HFFc6 (cell line): ENCODE measurements at regions not wholly inside any gene's neighbourhood (a gene's known extent, or its start where the extent isn't known, plus 50 kb on each side); places are given as distances from the start of the nearest gene placed in this dataset.
A peak's percentile ranks its signal among the peaks of the same experiment; 100 is the strongest.

Experiments
- DNase-seq: peaks from one replicate; pipeline ENCODE4 v3.0.0-alpha.2; 2018
- H3K27ac Mint-ChIP-seq: 2 replicates; pipeline ENCODE4 v1.8.0; 2020; ENCODE audit warnings: mild to moderate bottlenecking, mixed read lengths
- H3K27me3 Mint-ChIP-seq: 2 replicates; pipeline ENCODE4 v1.8.0; 2021; ENCODE audit warnings: mild to moderate bottlenecking, moderate library complexity, mixed read lengths; ENCODE audit not compliant: insufficient read depth
- H3K36me3 Mint-ChIP-seq: 2 replicates; pipeline ENCODE4 v1.8.0; 2021; ENCODE audit warnings: low read depth, mixed read lengths
- H3K4me1 Mint-ChIP-seq: 2 replicates; pipeline ENCODE4 v1.8.0; 2020; ENCODE audit warnings: low read depth, mixed read lengths
- H3K4me3 Mint-ChIP-seq: 2 replicates; pipeline ENCODE4 v1.8.0; 2020; ENCODE audit warnings: mild to moderate bottlenecking, moderate library complexity, mixed read lengths
- H3K9me3 Mint-ChIP-seq: 2 replicates; pipeline ENCODE4 v1.8.0; 2020; ENCODE audit warnings: mild to moderate bottlenecking, mixed read lengths
- CTCF ChIP-seq: fragments of 200-600 bp; sonication (generic); IDR thresholded peaks from 2 replicates; pipeline ENCODE4 v1.5.0; 2021; ENCODE audit warnings: antibody characterized with exemption, mild to moderate bottlenecking

GRCh38 chr5:135269931-135270421 is 129.1 kb downstream of the MACROH2A1 start:
- Mint-ChIP-seq H3K36me3 (no peaks in the 10 kb centered on the region), H3K9me3 (no peaks in the 10 kb centered on the region), H3K27me3 (peaks cover 2% of the 10 kb centered on the region; the same call in 1 of the 2 replicates), H3K4me1 (peaks cover 96% of the 10 kb centered on the region), H3K4me3 (peak overlapping the region; percentile 83), H3K27ac (peak overlapping the region; percentile 99)
- DNase-seq: peak; percentile 94
- no peak for TF ChIP-seq CTCF

DNA sequence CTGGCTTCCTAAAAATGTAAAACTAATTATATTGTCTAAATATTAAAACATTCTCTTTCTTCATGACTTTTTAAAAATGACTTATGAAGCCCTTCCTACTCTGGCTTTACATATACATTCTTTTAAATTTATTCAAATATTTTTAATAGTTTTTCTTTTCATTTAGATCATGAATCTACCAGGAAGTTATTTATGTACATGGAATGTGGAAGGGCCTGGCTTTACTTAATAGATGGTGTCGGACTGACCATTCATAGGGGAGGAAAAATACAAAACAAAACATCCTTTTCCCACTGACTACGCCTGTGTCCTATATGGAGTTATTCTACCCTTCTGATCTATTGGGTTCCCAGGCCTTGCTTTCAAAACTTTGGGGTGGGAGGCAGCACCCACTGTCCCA is 129.8 kb downstream of the MACROH2A1 start:
- TF ChIP-seq CTCF: no peak
- Mint-ChIP-seq H3K36me3 (no peaks in the 10 kb centered on the region), H3K27me3 (peaks cover 2% of the 10 kb centered on the region; the same call in 1 of the 2 replicates), H3K4me3 (peak overlapping the region; percentile 83), H3K9me3 (no peaks in the 10 kb centered on the region), H3K4me1 (peaks cover 96% of the 10 kb centered on the region), H3K27ac (peak overlapping the region; percentile 99)
- DNase-seq: peak; percentile 47

DNA sequence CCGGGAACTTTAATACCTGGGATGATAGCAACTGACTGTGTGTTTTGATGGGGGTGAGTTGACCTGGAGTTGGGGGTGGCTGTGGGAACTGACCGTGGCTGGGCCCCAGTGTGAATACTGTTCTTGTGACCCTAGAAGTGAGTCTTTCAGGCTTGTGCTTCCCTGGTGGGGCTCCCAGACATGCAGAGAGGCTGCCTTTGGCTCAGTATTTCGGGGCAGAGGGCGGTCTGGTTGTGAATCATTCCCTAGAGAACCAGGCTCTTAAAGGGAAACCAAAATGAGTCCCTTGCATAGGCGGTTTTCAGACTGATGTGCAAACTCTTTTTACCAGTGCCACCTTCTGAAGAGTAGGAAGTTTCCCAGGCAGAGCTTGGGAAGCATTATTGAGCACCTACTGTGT is 132.1 kb downstream of the MACROH2A1 start:
- H3K4me1 Mint-ChIP-seq: peaks cover 85% of the 10 kb centered on the region
- H3K4me3 Mint-ChIP-seq: peak overlapping the region; percentile 44
- no peaks in the 10 kb centered on the region; the same call in 1 of the 2 replicates for H3K27me3 Mint-ChIP-seq
- H3K27ac Mint-ChIP-seq: peak overlapping the region; percentile 89
- peaks cover 6% of the 10 kb centered on the region for H3K36me3 Mint-ChIP-seq
- H3K9me3 Mint-ChIP-seq: peaks cover 3% of the 10 kb centered on the region; the same call in 1 of the 2 replicates
- DNase-seq: peak; percentile 23
- TF ChIP-seq CTCF: no peak

GRCh38 chr5:135266303-135266635 is 132.8 kb downstream of the MACROH2A1 start:
- Mint-ChIP-seq H3K4me1 (peaks cover 77% of the 10 kb centered on the region), H3K9me3 (peaks cover 5% of the 10 kb centered on the region; the same call in 1 of the 2 replicates), H3K27me3 (no peaks in the 10 kb centered on the region; the same call in 1 of the 2 replicates), H3K27ac (peak overlapping the region; percentile 89), H3K4me3 (no peak overlapping the region), H3K36me3 (peaks cover 10% of the 10 kb centered on the region)
- no peak for TF ChIP-seq CTCF
- no peak for DNase-seq

DNA sequence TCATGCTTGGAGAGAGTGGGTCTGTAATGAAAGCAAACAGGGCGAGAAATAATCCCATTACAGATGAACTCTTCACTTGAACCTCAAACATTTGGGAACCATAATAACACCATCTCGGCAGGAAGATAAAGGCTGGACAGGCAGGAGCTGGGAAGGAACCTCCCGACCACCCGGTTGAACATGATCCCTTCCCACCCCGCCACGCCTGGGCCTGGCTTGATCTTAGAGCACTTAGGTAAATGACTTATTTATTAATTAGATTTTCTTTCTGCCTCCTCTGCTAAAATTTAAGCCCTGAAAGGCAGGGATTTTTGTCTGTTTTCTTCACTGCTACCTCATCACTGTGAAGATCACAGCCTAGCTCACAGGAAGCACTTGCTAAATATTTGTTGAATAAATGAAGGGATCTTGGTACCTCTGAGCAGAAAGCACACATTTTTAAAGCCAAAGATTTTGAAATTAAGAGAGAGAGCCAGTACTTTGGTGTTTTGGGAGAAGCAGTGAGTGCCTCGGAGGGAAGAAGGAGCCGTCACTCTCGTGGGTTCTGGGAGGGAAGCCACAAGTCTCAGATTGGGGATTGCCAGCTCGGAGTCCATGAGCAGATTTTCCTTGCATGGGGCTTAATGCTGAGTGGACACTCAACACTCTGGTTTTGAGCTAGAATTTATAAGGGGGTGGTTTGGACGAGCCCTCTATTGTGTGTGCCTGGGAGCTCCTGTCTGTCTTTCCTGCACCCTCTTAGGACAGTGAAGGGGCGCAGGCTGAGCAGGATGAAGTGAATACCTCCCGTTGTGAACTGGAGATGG is 133.3 kb downstream of the MACROH2A1 start:
- Mint-ChIP-seq H3K4me3 (no peak overlapping the region), H3K9me3 (peaks cover 5% of the 10 kb centered on the region; the same call in 1 of the 2 replicates), H3K4me1 (peaks cover 73% of the 10 kb centered on the region), H3K27me3 (no peaks in the 10 kb centered on the region; the same call in 1 of the 2 replicates), H3K27ac (peak overlapping the region; percentile 89), H3K36me3 (peaks cover 12% of the 10 kb centered on the region)
- DNase-seq: no peak
- TF ChIP-seq CTCF: no peak
